ENCODE measurements at regions not wholly inside any gene's neighbourhood (a gene's known extent, or its start where the extent isn't known, plus 50 kb on each side); places are given as distances from the start of the nearest gene placed in this dataset.

- CTCF ChIA-PET, result no interaction called here
- TF ChIP-seq, protein P1, sequence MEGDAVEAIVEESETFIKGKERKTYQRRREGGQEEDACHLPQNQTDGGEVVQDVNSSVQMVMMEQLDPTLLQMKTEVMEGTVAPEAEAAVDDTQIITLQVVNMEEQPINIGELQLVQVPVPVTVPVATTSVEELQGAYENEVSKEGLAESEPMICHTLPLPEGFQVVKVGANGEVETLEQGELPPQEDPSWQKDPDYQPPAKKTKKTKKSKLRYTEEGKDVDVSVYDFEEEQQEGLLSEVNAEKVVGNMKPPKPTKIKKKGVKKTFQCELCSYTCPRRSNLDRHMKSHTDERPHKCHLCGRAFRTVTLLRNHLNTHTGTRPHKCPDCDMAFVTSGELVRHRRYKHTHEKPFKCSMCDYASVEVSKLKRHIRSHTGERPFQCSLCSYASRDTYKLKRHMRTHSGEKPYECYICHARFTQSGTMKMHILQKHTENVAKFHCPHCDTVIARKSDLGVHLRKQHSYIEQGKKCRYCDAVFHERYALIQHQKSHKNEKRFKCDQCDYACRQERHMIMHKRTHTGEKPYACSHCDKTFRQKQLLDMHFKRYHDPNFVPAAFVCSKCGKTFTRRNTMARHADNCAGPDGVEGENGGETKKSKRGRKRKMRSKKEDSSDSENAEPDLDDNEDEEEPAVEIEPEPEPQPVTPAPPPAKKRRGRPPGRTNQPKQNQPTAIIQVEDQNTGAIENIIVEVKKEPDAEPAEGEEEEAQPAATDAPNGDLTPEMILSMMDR (IDR thresholded peaks at IDR 0.05; ENCODE audit: control extremely low read depth, extremely low read depth, low read depth, missing control alignments), result no peak
- POLR2A ChIA-PET, result no interaction called here
- DNase-seq (ENCODE audit: extremely low spot score), result no peak
Observed at GRCh38 chr6:121571455-121571854, 136.0 kb downstream of the GJA1 start.

DNA sequence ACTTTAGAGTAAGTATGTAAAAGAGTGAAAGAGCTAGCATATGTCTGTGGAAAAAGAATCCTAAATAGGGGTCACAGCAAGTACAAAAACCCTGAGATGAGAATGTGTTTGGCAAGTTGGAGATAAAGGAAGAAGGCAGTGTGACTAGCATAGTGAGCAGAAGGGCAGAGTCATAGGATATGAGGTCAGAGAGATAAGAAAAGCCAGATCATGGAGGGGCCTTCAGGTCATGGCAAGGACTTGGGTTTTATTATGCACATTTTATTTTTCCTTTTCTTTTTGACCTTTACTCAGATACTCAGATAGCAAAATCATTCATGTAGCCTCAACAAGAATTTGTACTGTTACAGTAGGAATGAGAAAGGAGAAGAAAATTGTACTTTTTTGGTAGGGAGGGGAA lies 138.0 kb downstream of the GJA1 start:
- DNase-seq (ENCODE audit: extremely low spot score), result no peak
- TF ChIP-seq, protein P1 (IDR thresholded peaks at IDR 0.05; ENCODE audit: control extremely low read depth, extremely low read depth, low read depth, missing control alignments), result no peak
- ChIA-PET POLR2A (no interaction called here), CTCF (no interaction called here)

GRCh38 chr6:121578216-121578615 lies 142.8 kb downstream of the GJA1 start:
- CTCF ChIA-PET, result no interaction called here
- no peak for DNase-seq (ENCODE audit: extremely low spot score)
- TF ChIP-seq, protein P1 (IDR thresholded peaks at IDR 0.05; ENCODE audit: control extremely low read depth, extremely low read depth, low read depth, missing control alignments), result no peak
- POLR2A ChIA-PET, result no interaction called here

DNA sequence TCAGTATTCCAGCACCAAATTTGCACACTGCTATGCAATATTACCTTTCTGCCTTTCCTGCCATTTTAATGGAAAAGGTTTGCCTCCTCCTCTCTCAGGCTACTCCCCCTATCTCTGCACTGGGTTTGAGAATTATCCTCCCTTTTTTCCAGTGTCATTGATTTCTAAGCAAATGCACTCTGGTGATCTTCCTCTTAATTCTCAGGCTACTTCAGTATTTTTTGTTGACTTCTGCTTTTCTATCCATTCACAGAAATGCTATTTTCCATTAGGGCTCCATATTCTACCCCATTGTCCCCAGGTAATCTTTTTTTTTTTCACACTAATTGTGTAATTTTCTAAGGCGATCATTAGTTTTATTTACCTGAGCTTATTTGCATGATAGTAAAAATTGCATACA lies 144.0 kb downstream of the GJA1 start:
- CTCF ChIA-PET, result no interaction called here
- no peak for DNase-seq (ENCODE audit: extremely low spot score)
- TF ChIP-seq, protein P1 (IDR thresholded peaks at IDR 0.05; ENCODE audit: control extremely low read depth, extremely low read depth, low read depth, missing control alignments), result no peak
- POLR2A ChIA-PET, result no interaction called here

GRCh38 chr6:121581327-121581726 lies 145.9 kb downstream of the GJA1 start:
- POLR2A ChIA-PET, result no interaction called here

GRCh38 chr6:121582262-121582661 lies 146.8 kb downstream of the GJA1 start:
- no peak for DNase-seq (ENCODE audit: extremely low spot score)
- ChIA-PET CTCF (interaction anchor here (1.1 kb wide), 1 partner anchor 32 kb away, joined by 3 read pairs; no protein-coding TSS in a partner anchor), POLR2A (no interaction called here)
- TF ChIP-seq, protein P1 (IDR thresholded peaks at IDR 0.05; ENCODE audit: control extremely low read depth, extremely low read depth, low read depth, missing control alignments), result no peak

More at GRCh38 chr6:121581327-121581726, 145.9 kb downstream of the GJA1 start:
- DNase-seq (ENCODE audit: extremely low spot score), result no peak
- TF ChIP-seq, protein P1 (IDR thresholded peaks at IDR 0.05; ENCODE audit: control extremely low read depth, extremely low read depth, low read depth, missing control alignments), result no peak
- CTCF ChIA-PET, result no interaction called here
